SU-DHL-6 (cell line): ENCODE measurements at regions not wholly inside any gene's neighbourhood (a gene's known extent, or its start where the extent isn't known, plus 50 kb on each side); places are given as distances from the start of the nearest gene placed in this dataset.
"Not testable (repeated sequence)": the region's sequence is repeated elsewhere in the genome, so short reads cannot be mapped to it uniquely, and the experiment has no call there.

Source experiments
- H2AFZ ChIP-seq: fragments of 200-600 bp; sonication (generic); 2 replicates; pipeline ENCODE4 v1.6.1; 2014; ENCODE audit warnings: low read depth, mild to moderate bottlenecking, moderate library complexity, mixed read lengths, antibody characterized with exemption, low read length; ENCODE audit not compliant: severe bottlenecking
- H3F3A ChIP-seq: fragments of 200-600 bp; shearing (Covaris generic); 2 replicates; pipeline ENCODE4 v1.6.0; 2016; ENCODE audit warnings: antibody characterized with exemption, mild to moderate bottlenecking; ENCODE audit not compliant: insufficient read depth
- H3K27ac ChIP-seq: fragments of 200-600 bp; sonication (generic); 2 replicates; pipeline ENCODE4 v1.5.1; 2016; ENCODE audit warnings: low read depth, mild to moderate bottlenecking, low read length, moderate library complexity, mixed read lengths
- H3K27me3 ChIP-seq: fragments of 200-600 bp; sonication (generic), shearing (Covaris generic); 2 replicates; pipeline ENCODE4 v1.6.0; 2014; ENCODE audit warnings: mild to moderate bottlenecking, low read length
- H3K36me3 ChIP-seq: fragments of 200-600 bp; sonication (generic); 2 replicates; pipeline ENCODE4 v1.6.1; 2014; ENCODE audit warnings: mild to moderate bottlenecking, low read length, mixed read lengths
- H3K4me2 ChIP-seq: fragments of 300-600, 200-600 bp; shearing (Covaris generic), sonication (generic); 2 replicates; pipeline ENCODE4 v1.6.0; 2014; ENCODE audit warnings: low read length, low read depth, mild to moderate bottlenecking; ENCODE audit not compliant: poor library complexity, severe bottlenecking
- H3K4me3 ChIP-seq: fragments of 200-600 bp; sonication (generic); 2 replicates; pipeline ENCODE4 v1.5.1; 2014; ENCODE audit warnings: antibody characterized with exemption, low read length, mild to moderate bottlenecking, mixed read lengths; ENCODE audit not compliant: insufficient read depth, poor library complexity, severe bottlenecking
- H3K79me2 ChIP-seq: fragments of 200-600 bp; sonication (generic); 2 replicates; pipeline ENCODE4 v1.6.1; 2014; ENCODE audit warnings: mild to moderate bottlenecking, low read length, moderate library complexity; ENCODE audit not compliant: insufficient read depth
- H3K9ac ChIP-seq: fragments of 200-600 bp; sonication (generic); 2 replicates; pipeline ENCODE4 v1.7.0; 2014; ENCODE audit warnings: mild to moderate bottlenecking, low read length
- H3K9me2 ChIP-seq: fragments of 200-600 bp; sonication (generic); replicated peaks from 2 replicates; pipeline ENCODE4 v1.6.1; 2014; ENCODE audit warnings: low read length; ENCODE audit not compliant: insufficient read depth
- H3K9me3 ChIP-seq: fragments of 200-600 bp; sonication (generic); 2 replicates; pipeline ENCODE4 v1.6.1; 2014; ENCODE audit warnings: low read length, mixed read lengths; ENCODE audit not compliant: insufficient read depth
- H4K20me1 ChIP-seq: fragments of 200-600 bp; sonication (generic); 2 replicates; pipeline ENCODE4 v1.6.1; 2014; ENCODE audit warnings: low read depth, mild to moderate bottlenecking, antibody characterized with exemption, low read length, moderate library complexity, mixed read lengths
- CTCF ChIP-seq: fragments of 200-600 bp; sonication (generic); IDR thresholded peaks from one replicate; pipeline ENCODE4 v1.5.1; 2017; ENCODE audit warnings: antibody characterized with exemption, mild to moderate bottlenecking, low read length, moderate library complexity; ENCODE audit not compliant: insufficient read depth, poor library complexity, severe bottlenecking
- EZH2phosphoT487 ChIP-seq: fragments of 200-600 bp; sonication (generic), shearing (Covaris generic); conservative IDR thresholded peaks from 2 replicates; pipeline ENCODE4 v1.6.1; 2018; ENCODE audit warnings: mild to moderate bottlenecking, antibody characterized with exemption, low read length, moderate library complexity, mixed read lengths

- no peaks in the 10 kb centered on the region for H3K9me3 ChIP-seq
- no peak overlapping the region for H3K4me2 ChIP-seq
- no peaks in the 10 kb centered on the region for H3F3A ChIP-seq
- no peak overlapping the region for H3K9ac ChIP-seq
- TF ChIP-seq EZH2phosphoT487 (no peak), CTCF (no peak)
- H3K36me3 ChIP-seq, result no peaks in the 10 kb centered on the region
- H3K79me2 ChIP-seq, result no peaks in the 10 kb centered on the region
- H3K4me3 ChIP-seq, result no peak overlapping the region
- H3K9me2 ChIP-seq, result no peaks in the 10 kb centered on the region
- H4K20me1 ChIP-seq, result no peaks in the 10 kb centered on the region
- H2AFZ ChIP-seq, result no peak overlapping the region
- no peak overlapping the region for H3K27ac ChIP-seq
- H3K27me3 ChIP-seq, result no peaks in the 10 kb centered on the region
Measured at GRCh38 chr4:138788267-138788790, 227.3 kb upstream of the NOCT start.

- not testable (repeated sequence) for H3K27me3 ChIP-seq, H3K27ac ChIP-seq, H3K9ac ChIP-seq, H3K36me3 ChIP-seq, H3K9me2 ChIP-seq, H3K9me3 ChIP-seq, H3K79me2 ChIP-seq, H3K4me2 ChIP-seq, H3K4me3 ChIP-seq, H4K20me1 ChIP-seq, H2AFZ ChIP-seq, H3F3A ChIP-seq
Measured at GRCh38 chr4:138779761-138780160, 235.8 kb upstream of the NOCT start.

DNA sequence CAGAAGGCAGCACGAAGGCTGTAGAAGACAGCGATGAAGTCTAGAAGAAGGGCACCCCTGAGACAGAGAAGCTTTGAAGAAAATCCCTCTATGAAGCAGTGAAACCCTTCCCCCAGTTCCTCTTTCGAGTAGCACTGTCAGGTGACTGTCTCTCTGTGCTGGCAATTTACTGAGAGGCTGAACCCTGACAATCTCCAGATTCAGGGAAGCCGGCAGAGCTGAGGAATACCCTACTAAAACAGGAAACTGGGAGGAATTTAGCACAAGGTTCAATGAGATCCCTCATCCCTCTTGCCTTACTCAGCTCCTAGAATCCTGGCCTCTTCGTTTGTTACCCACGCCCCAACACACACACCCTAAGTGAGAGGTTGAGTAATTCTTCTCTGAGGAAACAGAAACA, 239.7 kb upstream of the NOCT start:
- TF ChIP-seq EZH2phosphoT487 (no peak), CTCF (no peak)
- Histone ChIP-seq H2AFZ (no peak overlapping the region), H3K36me3 (no peaks in the 10 kb centered on the region), H3K27ac (no peak overlapping the region), H3K4me2 (no peak overlapping the region), H3K9ac (no peak overlapping the region), H3K9me2 (no peaks in the 10 kb centered on the region), H3K4me3 (no peak overlapping the region), H3K27me3 (no peaks in the 10 kb centered on the region), H3K79me2 (no peaks in the 10 kb centered on the region), H3F3A (no peaks in the 10 kb centered on the region), H4K20me1 (no peaks in the 10 kb centered on the region), H3K9me3 (no peaks in the 10 kb centered on the region)

- no peak for TF ChIP-seq EZH2phosphoT487
- TF ChIP-seq CTCF, result no peak
- H3K4me3 ChIP-seq, result no peak overlapping the region
- no peak overlapping the region for H3K27ac ChIP-seq
- no peaks in the 10 kb centered on the region for H3F3A ChIP-seq
- no peaks in the 10 kb centered on the region for H3K9me3 ChIP-seq
- H2AFZ ChIP-seq, result no peak overlapping the region
- no peaks in the 10 kb centered on the region for H4K20me1 ChIP-seq
- no peak overlapping the region for H3K4me2 ChIP-seq
- H3K79me2 ChIP-seq, result no peaks in the 10 kb centered on the region
- no peaks in the 10 kb centered on the region for H3K36me3 ChIP-seq
- H3K9ac ChIP-seq, result no peak overlapping the region
- H3K9me2 ChIP-seq, result no peaks in the 10 kb centered on the region
- H3K27me3 ChIP-seq, result no peaks in the 10 kb centered on the region
Measured at GRCh38 chr4:138775489-138775888, 240.1 kb upstream of the NOCT start.
